Renal cortex interstitium (tissue), 11 donors: ENCODE measurements at regions not wholly inside any gene's neighbourhood (a gene's known extent, or its start where the extent isn't known, plus 50 kb on each side); places are given as distances from the start of the nearest gene placed in this dataset.

Source experiments
- DNase-seq, 11 donors: peaks; one replicate each; pipeline ENCODE4 v3.0.0-alpha.2; 2013; ENCODE audit warnings: low read depth in 9 of 11, low spot score in 4 of 11; ENCODE audit errors: extremely low read depth in 1 of 11

- DNase-seq: no peak
Observed at GRCh38 chr6:95133578-95133977, 443.8 kb upstream of the MANEA start.

- no peak for DNase-seq
Observed at GRCh38 chr6:95135182-95135581, 442.2 kb upstream of the MANEA start.

DNA sequence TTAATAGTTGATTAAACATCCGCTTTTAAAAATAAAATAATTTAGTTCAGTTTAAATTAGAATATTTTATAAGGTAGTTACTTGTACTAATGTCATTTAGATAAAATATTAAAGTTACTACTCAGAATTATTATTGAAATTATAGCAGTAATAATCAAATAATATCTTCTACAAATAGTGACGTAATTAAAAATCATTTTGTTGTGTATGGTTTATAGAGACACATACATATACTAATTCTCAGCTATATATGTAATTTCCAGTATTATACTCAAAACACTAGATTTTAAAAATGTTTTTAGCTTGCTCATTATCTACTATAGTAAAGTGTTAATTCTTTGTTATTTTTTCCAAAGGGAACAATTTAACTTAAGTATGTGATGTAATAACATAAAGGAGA is 435.2 kb upstream of the MANEA start:
- DNase-seq: no peak

DNA sequence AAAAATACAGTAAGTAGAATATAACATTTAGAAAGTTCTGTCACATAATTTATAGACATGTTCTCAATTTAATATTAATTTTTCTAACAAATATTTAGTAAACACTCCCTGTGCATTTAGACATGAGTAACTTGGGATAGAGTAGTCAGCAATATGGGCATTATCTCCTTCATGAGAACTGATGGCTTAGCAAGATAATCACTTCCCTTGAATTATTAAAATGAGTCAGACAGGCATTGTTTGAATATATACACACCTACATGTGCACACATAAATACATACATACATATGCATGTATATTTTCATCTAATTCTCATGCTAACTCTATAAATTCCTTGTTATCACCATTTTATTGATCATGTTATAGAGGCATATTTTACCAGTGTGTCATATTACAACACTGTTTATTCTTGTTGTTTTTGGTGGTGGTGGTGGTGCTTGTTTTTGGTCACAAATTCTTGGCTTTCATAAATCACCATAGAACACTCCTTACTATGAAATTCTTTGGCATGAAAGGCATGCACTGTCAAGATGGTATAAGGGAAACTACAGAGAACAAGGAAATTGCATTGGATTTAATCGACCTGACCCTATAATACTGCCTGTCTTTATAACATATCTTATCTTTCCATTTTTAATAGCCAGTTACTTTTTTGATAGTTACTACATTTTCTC is 434.5 kb upstream of the MANEA start:
- DNase-seq: no peak

- no peak for DNase-seq
Observed at GRCh38 chr6:95143408-95144180, 433.7 kb upstream of the MANEA start.

- no peak for DNase-seq
Observed at GRCh38 chr6:95145457-95145856, 431.9 kb upstream of the MANEA start.

GRCh38 chr6:95159557-95159956 is 417.8 kb upstream of the MANEA start:
- DNase-seq: no peak

DNA sequence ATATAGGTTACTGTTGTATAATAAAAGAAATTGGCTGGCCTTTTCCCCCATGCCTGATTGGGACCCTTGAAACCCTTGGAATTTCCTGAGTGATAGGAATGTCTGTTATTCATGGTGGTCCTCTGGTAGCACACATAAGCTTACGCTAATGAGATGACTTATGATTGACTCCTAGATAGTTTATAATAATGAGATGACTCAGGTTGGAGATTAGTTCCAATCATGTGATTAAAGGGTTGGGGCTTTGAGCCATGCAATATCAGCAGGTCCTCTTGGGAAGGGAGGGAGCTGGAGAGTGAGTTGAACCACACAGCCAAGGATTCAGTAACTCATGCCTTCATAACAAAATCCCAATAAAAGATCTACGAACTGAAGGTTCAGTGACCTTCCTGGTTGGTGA is 407.6 kb upstream of the MANEA start:
- DNase-seq: no peak

GRCh38 chr6:95175927-95176675 is 401.2 kb upstream of the MANEA start:
- no peak for DNase-seq

DNA sequence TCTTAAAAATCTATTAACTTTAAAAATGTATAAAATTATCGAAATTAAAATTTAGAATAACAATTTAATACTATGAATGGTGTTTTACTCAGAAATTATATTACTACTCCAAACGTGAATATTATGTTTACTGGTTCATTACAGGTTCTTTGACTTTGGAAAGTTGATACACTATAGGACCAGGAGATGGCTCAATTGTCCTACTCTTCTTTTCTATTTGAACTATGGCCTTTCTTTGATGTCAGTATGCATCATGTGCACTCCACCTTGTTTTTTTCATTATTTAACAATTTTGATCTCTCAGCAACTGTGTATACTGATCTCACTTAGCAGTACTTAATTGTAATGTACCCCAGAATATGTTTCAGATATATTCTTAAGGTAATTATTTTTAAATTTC is 391.5 kb upstream of the MANEA start:
- DNase-seq: no peak

DNA sequence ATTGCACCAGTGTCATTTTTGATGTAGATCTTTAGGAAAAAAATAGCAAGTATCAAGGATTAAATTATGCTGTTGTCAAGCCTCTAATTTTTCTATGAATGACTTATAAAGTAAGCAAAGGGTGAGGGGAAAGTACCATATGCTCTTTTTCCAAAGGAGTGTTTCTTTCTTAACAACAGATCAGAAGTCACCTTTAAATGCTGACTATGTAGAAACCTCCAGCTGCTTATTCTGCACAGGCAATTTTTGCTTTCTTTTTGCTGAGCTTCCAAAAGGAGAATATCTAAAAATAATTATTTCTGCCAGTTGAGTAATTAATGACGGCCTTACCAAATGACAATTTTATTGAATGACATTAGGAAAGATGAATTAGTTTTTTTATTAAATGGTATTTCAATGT is 390.6 kb upstream of the MANEA start:
- no peak for DNase-seq

- no peak for DNase-seq
Observed at GRCh38 chr6:95197590-95197989, 379.7 kb upstream of the MANEA start.

- DNase-seq: peak in 5 of 11 donors; percentile 3 to 24 (median 5)
Observed at GRCh38 chr6:95203153-95203754, 374.1 kb upstream of the MANEA start.

GRCh38 chr6:95204178-95204577 is 373.2 kb upstream of the MANEA start:
- no peak for DNase-seq

- DNase-seq: no peak
Observed at GRCh38 chr6:95208621-95209020, 368.7 kb upstream of the MANEA start.

DNA sequence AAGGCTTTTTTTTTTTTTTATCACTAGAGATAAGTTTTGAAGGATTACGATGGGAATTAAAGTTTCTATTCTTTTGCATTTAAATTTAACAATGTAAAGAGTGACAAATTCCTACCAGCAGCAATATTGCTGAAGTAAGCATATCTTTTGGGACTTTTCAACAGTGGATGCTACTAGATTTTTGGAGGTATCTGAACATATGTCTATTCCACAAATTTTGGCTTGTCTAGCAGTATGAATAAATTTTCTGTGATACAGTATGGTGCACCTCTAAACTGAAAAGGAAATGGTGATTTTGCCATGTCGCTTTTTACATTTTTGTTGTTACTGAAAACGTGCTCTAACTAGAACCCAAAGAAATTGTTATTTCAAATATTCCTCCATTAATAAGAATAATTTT is 368.3 kb upstream of the MANEA start:
- DNase-seq: no peak

DNA sequence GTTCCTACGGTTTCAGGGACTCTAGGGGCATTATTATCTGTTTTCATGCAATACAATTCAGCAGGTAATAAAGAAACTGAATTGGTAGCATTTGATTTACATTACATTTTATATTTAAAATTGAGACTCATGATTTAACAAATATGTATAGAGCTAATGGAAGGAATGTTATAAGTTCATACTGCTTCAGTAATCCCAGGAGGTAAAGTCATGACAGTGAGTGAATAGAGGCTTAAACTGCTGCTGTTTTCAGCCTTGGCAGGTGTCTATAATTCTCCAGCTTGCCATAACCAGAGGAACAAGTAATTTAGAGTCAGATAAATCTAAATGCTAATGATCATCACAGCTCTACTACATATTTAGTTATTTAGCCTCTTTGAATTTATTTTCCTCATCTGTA is 360.8 kb upstream of the MANEA start:
- DNase-seq: no peak

DNA sequence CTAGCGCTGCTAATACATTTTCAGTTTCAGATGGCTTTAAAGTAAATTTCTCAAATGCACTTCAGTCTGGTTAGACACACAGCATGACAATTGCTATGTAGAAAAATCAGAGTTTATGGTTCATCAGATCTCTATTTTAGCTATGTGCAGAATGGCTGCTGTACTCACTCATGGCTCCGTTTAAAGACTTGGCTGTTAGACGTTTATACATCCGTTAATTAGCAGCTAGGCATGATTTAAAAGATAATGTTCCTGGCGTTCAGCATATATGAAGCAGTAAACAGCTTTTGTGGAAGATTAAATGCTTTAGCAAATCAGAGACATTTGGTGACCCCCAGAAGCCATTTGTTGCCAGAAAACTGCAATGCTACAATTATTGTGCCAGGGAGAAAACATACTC is 350.0 kb upstream of the MANEA start:
- DNase-seq: no peak

GRCh38 chr6:95228636-95229035 is 348.7 kb upstream of the MANEA start:
- no peak for DNase-seq
